ENCODE measurements at regions not wholly inside any gene's neighbourhood (a gene's known extent, or its start where the extent isn't known, plus 50 kb on each side); places are given as distances from the start of the nearest gene placed in this dataset.
"Not testable (repeated sequence)": the region's sequence is repeated elsewhere in the genome, so short reads cannot be mapped to it uniquely, and the experiment has no call there.

DNA sequence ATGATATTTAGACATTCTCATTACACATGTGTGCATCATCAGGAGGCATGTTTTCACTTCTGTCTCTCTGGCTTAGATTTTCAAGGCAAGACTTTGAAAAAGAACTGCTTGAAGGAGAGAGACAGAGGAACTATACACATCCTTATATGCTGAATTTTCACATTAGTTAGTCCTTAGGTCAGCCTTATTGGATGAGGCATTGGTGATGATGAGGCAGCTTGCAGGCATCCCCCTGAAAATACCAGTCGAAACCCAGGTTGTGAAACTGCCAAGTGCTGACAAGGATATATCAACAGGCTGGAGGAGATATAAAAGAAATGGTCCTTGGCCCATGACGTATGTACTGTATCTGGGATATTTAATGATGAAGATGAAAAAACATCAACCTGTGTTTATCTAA is 297.2 kb upstream of the AADAT start:
- H3K4me1 ChIP-seq (ENCODE audit: insufficient read depth, poor library complexity, severe bottlenecking), result peaks cover 13% of the 10 kb centered on the region
- DNase-seq (ENCODE audit: low spot score) (no peak), ATAC-seq (ENCODE audit: low read depth) (no peak)
- TF ChIP-seq, protein P1, sequence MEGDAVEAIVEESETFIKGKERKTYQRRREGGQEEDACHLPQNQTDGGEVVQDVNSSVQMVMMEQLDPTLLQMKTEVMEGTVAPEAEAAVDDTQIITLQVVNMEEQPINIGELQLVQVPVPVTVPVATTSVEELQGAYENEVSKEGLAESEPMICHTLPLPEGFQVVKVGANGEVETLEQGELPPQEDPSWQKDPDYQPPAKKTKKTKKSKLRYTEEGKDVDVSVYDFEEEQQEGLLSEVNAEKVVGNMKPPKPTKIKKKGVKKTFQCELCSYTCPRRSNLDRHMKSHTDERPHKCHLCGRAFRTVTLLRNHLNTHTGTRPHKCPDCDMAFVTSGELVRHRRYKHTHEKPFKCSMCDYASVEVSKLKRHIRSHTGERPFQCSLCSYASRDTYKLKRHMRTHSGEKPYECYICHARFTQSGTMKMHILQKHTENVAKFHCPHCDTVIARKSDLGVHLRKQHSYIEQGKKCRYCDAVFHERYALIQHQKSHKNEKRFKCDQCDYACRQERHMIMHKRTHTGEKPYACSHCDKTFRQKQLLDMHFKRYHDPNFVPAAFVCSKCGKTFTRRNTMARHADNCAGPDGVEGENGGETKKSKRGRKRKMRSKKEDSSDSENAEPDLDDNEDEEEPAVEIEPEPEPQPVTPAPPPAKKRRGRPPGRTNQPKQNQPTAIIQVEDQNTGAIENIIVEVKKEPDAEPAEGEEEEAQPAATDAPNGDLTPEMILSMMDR (IDR thresholded peaks at IDR 0.05; ENCODE audit: poor library complexity, severe bottlenecking), result no peak
- no peaks in the 10 kb centered on the region for H3K27me3 ChIP-seq (ENCODE audit: insufficient read depth, poor library complexity, severe bottlenecking)
- H3K4me3 ChIP-seq (ENCODE audit: severe bottlenecking), result no peak overlapping the region
- no peaks in the 10 kb centered on the region for H3K36me3 ChIP-seq (ENCODE audit: low read depth)
- H3K9me3 ChIP-seq (ENCODE audit: severe bottlenecking), result no peaks in the 10 kb centered on the region
- H3K27ac ChIP-seq (ENCODE audit: poor library complexity, severe bottlenecking), result no peak overlapping the region

DNA sequence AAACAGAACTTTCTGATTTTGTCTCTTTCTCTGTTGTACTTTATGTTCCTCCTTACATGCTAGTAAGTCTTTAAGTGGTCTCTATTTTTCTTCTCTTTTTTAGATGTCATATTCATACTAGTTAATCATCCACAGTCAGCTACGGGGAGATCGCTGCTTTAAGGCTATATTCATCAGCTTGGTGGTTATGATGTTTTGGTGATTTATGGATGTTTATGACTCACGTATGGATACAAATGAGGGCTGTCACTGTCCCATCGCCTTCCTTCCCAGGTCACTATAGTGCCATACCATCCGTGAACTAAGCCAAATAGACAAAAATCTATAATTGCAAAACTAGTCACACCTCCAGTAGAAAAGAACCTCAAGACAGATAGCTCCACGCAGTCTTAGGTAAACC is 296.8 kb upstream of the AADAT start:
- Histone ChIP-seq H3K27ac (ENCODE audit: poor library complexity, severe bottlenecking) (no peak overlapping the region), H3K9me3 (ENCODE audit: severe bottlenecking) (no peaks in the 10 kb centered on the region), H3K4me3 (ENCODE audit: severe bottlenecking) (no peak overlapping the region), H3K36me3 (ENCODE audit: low read depth) (no peaks in the 10 kb centered on the region), H3K4me1 (ENCODE audit: insufficient read depth, poor library complexity, severe bottlenecking) (peaks cover 10% of the 10 kb centered on the region), H3K27me3 (ENCODE audit: insufficient read depth, poor library complexity, severe bottlenecking) (no peaks in the 10 kb centered on the region)
- no peak for DNase-seq (ENCODE audit: low spot score)
- TF ChIP-seq, protein P1 (IDR thresholded peaks at IDR 0.05; ENCODE audit: poor library complexity, severe bottlenecking), result no peak
- ATAC-seq (ENCODE audit: low read depth), result no peak

DNA sequence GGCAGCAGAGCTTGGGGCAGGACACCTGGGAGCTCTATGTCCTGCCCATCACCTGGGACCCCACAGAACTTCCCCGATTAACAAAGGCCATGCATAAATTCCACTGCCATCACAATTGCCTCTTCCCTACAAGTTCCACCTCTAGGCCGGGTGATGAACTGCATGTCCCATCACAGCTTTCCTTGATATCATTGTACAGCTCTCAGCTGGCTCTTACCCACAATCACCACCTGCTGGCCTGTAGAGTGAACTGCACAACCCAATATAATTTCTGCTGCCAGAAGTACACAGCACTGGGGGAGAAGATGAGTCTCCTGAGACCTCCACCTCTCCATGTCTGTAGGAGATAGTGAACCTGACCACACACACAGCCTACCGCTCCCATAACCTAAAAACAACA is 285.0 kb upstream of the AADAT start:
- no peak overlapping the region for H3K4me3 ChIP-seq (ENCODE audit: severe bottlenecking)
- TF ChIP-seq, protein P1 (IDR thresholded peaks at IDR 0.05; ENCODE audit: poor library complexity, severe bottlenecking), result peak; percentile 10
- no peaks in the 10 kb centered on the region for H3K4me1 ChIP-seq (ENCODE audit: insufficient read depth, poor library complexity, severe bottlenecking)
- DNase-seq (ENCODE audit: low spot score) (no peak), ATAC-seq (ENCODE audit: low read depth) (no peak)
- no peaks in the 10 kb centered on the region for H3K9me3 ChIP-seq (ENCODE audit: severe bottlenecking)
- H3K27me3 ChIP-seq (ENCODE audit: insufficient read depth, poor library complexity, severe bottlenecking), result no peaks in the 10 kb centered on the region
- no peak overlapping the region for H3K27ac ChIP-seq (ENCODE audit: poor library complexity, severe bottlenecking)
- no peaks in the 10 kb centered on the region for H3K36me3 ChIP-seq (ENCODE audit: low read depth)

DNA sequence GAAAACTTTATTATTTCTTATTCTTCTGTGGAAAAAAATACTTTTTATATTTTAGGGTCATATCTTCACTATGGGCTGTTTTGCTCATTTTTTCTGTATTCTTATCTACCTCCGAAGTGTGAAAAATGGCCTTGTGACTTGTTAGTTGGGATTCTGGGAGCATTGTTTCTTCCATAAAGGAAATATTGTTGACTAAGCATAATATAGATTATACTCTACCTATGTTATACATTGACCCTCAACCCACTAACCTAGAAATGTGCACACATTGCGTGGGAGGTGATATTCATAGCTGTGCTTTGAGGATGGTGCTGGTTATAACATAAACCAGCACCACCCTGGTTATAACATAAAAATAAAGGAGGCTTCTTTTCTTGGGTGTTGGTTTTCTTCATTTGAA is 259.2 kb upstream of the AADAT start:
- ATAC-seq (ENCODE audit: low read depth) (no peak), DNase-seq (ENCODE audit: low spot score) (no peak)
- no peak overlapping the region for H3K4me3 ChIP-seq (ENCODE audit: severe bottlenecking)
- no peaks in the 10 kb centered on the region for H3K4me1 ChIP-seq (ENCODE audit: insufficient read depth, poor library complexity, severe bottlenecking)
- H3K9me3 ChIP-seq (ENCODE audit: severe bottlenecking), result no peaks in the 10 kb centered on the region
- no peak overlapping the region for H3K27ac ChIP-seq (ENCODE audit: poor library complexity, severe bottlenecking)
- no peaks in the 10 kb centered on the region for H3K27me3 ChIP-seq (ENCODE audit: insufficient read depth, poor library complexity, severe bottlenecking)
- no peaks in the 10 kb centered on the region for H3K36me3 ChIP-seq (ENCODE audit: low read depth)
- TF ChIP-seq, protein P1 (IDR thresholded peaks at IDR 0.05; ENCODE audit: poor library complexity, severe bottlenecking), result no peak

DNA sequence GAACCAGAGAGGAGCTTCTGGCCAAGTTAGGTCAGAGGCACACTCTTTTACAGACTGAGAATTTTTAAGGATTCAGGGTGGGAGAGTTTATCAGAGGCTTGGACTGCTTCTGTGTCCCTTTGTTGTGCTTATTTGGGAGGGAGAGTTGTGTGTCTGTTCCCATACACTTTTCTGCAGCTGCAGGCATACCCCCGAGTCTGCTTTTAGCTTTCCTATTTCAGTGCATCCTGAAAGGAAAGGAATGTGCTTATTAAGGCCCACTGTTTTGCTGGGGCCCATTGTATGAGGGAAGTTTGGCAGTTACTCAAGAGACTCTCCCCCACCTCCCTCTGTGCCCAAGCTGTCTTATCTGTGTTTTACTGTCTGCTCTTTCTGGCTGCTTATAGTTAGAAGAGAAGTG is 257.4 kb upstream of the AADAT start:
- not testable (repeated sequence) for H3K36me3 ChIP-seq (ENCODE audit: low read depth); H3K4me3 ChIP-seq (ENCODE audit: severe bottlenecking); DNase-seq (ENCODE audit: low spot score); H3K4me1 ChIP-seq (ENCODE audit: insufficient read depth, poor library complexity, severe bottlenecking); H3K27me3 ChIP-seq (ENCODE audit: insufficient read depth, poor library complexity, severe bottlenecking); H3K9me3 ChIP-seq (ENCODE audit: severe bottlenecking); ATAC-seq (ENCODE audit: low read depth); H3K27ac ChIP-seq (ENCODE audit: poor library complexity, severe bottlenecking)
